Cardiac fibroblast (primary cell): ENCODE measurements at regions not wholly inside any gene's neighbourhood (a gene's known extent, or its start where the extent isn't known, plus 50 kb on each side); places are given as distances from the start of the nearest gene placed in this dataset.

ENCODE experiments used
- DNase-seq, 2 donors: peaks; one replicate each; pipeline versions ENCODE4 v3.0.0 to v3.0.0-alpha.2; 2010; ENCODE audit warnings: low read depth in 2 of 2
- H3K4me3 ChIP-seq, 2 donors: replicated peaks in 1 of 2; 1 replicate in 1 of 2; 2 replicates in 1 of 2; pipeline ENCODE4 v1.5.1; 2011; ENCODE audit warnings: low read depth in 2 of 2, low read length in 2 of 2, mild to moderate bottlenecking in 2 of 2, moderate library complexity in 1 of 2
- CTCF ChIP-seq: IDR thresholded peaks from one replicate; pipeline ENCODE4 v1.5.1; 2011; ENCODE audit warnings: low read depth, mild to moderate bottlenecking, low read length, inconsistent platforms

- no peak for DNase-seq
- no peak for TF ChIP-seq CTCF
- H3K4me3 ChIP-seq, result no peak overlapping the region
Measured at GRCh38 chr22:49138250-49138790, 689.4 kb downstream of the BRD1 start.

GRCh38 chr22:49137206-49137840 lies 690.4 kb downstream of the BRD1 start:
- no peak for TF ChIP-seq CTCF
- no peak for DNase-seq
- H3K4me3 ChIP-seq, result no peak overlapping the region

- TF ChIP-seq CTCF, result no peak
- no peak for DNase-seq
- no peak overlapping the region for H3K4me3 ChIP-seq
Measured at GRCh38 chr22:49136816-49137180, 690.9 kb downstream of the BRD1 start.

- no peak for DNase-seq
- H3K4me3 ChIP-seq, result no peak overlapping the region
- TF ChIP-seq CTCF, result no peak
Measured at GRCh38 chr22:49136041-49136815, 691.4 kb downstream of the BRD1 start.

GRCh38 chr22:49134076-49134475 lies 693.6 kb downstream of the BRD1 start:
- H3K4me3 ChIP-seq, result no peak overlapping the region
- no peak for DNase-seq
- no peak for TF ChIP-seq CTCF

GRCh38 chr22:49133541-49133940 lies 694.1 kb downstream of the BRD1 start:
- DNase-seq, result no peak
- TF ChIP-seq CTCF, result no peak
- H3K4me3 ChIP-seq, result no peak overlapping the region
